ENCODE measurements at regions not wholly inside any gene's neighbourhood (a gene's known extent, or its start where the extent isn't known, plus 50 kb on each side); places are given as distances from the start of the nearest gene placed in this dataset.

DNA sequence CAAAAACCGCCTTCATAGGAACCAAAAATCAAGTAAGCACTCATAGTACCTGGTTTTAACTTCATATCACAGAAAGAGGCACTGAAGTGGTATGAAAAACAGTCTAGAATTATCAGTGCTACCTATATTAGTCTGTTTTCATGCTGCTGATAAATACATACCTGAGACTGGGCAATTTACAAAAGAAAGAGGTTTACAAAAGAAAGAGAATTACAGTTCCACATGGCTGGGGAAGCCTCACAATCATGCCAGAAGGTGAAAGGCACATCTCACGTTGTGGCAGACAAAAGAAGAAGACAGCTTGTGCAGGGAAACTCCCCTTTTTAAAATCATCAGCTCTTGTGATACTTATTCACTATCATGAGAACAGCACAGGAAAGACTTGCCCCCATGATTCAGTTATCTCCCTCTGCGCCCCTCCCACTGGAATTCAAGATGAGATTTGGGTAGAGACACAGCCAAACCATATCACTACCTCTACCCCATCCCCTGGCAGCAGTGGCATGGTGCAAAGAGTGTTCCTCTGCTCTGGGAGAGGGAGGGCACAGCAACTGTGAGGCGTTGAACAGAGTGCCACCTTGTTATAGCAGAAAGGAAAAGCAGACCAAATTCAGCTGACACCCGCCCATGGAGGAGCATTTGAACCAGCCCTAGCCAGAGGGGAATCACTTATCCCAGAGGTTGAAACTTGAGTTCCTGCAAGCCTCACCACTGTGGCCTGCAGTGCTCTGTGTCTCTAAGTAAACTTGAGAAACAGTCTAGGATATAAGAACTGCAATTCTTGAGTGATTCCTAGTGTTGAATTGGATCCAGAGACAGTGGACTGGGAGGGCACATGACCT is 61.9 kb upstream of the PTPRZ1 start:
- no peak for DNase-seq (ENCODE audit: extremely low spot score, unreplicated experiment)
- H3K27ac Mint-ChIP-seq = no peak overlapping the region
- TF ChIP-seq, protein P1, sequence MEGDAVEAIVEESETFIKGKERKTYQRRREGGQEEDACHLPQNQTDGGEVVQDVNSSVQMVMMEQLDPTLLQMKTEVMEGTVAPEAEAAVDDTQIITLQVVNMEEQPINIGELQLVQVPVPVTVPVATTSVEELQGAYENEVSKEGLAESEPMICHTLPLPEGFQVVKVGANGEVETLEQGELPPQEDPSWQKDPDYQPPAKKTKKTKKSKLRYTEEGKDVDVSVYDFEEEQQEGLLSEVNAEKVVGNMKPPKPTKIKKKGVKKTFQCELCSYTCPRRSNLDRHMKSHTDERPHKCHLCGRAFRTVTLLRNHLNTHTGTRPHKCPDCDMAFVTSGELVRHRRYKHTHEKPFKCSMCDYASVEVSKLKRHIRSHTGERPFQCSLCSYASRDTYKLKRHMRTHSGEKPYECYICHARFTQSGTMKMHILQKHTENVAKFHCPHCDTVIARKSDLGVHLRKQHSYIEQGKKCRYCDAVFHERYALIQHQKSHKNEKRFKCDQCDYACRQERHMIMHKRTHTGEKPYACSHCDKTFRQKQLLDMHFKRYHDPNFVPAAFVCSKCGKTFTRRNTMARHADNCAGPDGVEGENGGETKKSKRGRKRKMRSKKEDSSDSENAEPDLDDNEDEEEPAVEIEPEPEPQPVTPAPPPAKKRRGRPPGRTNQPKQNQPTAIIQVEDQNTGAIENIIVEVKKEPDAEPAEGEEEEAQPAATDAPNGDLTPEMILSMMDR (conservative IDR thresholded peaks at IDR 0.05) = no peak
- H3K4me3 Mint-ChIP-seq = no peak overlapping the region
- peaks cover 10% of the 10 kb centered on the region for H3K9me3 Mint-ChIP-seq
- no peaks in the 10 kb centered on the region for H3K27me3 Mint-ChIP-seq
- H3K4me1 Mint-ChIP-seq (ENCODE audit: unreplicated experiment) = no peaks in the 10 kb centered on the region
- no peaks in the 10 kb centered on the region for H3K36me3 Mint-ChIP-seq

DNA sequence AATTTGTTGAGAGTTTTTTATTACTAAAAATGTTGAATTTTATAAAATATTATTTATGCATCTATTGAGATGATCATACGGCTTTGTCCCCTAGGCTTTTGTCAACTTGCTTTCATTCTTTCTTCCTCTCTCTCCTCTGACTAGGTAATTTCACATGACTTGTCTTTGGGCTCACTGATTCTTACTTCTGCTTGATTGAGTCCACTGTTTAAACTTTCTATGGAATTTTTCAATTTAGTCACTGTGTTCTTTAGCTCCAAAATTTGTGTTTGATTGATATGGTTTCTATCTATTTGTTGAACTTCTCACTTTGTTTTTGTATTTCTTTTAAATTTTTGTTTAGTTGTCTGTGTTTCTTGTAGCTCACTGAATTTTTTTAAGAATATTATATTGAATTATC is 65.9 kb upstream of the PTPRZ1 start:
- Mint-ChIP-seq H3K27me3 (no peaks in the 10 kb centered on the region), H3K4me3 (no peak overlapping the region), H3K4me1 (ENCODE audit: unreplicated experiment) (no peaks in the 10 kb centered on the region), H3K27ac (no peak overlapping the region), H3K36me3 (no peaks in the 10 kb centered on the region), H3K9me3 (peaks cover 10% of the 10 kb centered on the region)
- no peak for DNase-seq (ENCODE audit: extremely low spot score, unreplicated experiment)
- TF ChIP-seq, protein P1 (conservative IDR thresholded peaks at IDR 0.05) = no peak

DNA sequence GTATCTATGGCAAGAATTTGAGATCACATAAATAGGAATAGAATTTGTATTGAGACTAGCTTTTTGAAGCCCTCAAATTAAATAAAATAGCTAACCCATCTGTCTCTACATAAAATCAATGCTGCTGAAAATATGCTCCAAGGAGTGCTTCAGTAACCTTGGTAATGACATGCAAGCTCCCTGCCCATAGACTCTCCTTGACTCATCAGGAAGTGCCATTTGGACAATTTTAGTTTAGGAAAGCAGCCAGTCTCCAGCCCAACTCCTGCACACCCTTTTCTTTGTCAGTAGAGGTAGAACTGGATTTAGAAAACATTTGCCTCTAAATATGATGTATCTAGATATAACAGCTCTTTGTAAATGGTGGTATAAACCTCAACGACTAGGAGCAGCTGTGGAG is 69.9 kb upstream of the PTPRZ1 start:
- Mint-ChIP-seq H3K27ac (no peak overlapping the region), H3K27me3 (no peaks in the 10 kb centered on the region), H3K4me3 (no peak overlapping the region), H3K9me3 (peaks cover 10% of the 10 kb centered on the region), H3K4me1 (ENCODE audit: unreplicated experiment) (peaks cover 12% of the 10 kb centered on the region), H3K36me3 (no peaks in the 10 kb centered on the region)
- TF ChIP-seq, protein P1 (conservative IDR thresholded peaks at IDR 0.05) = no peak
- no peak for DNase-seq (ENCODE audit: extremely low spot score, unreplicated experiment)

DNA sequence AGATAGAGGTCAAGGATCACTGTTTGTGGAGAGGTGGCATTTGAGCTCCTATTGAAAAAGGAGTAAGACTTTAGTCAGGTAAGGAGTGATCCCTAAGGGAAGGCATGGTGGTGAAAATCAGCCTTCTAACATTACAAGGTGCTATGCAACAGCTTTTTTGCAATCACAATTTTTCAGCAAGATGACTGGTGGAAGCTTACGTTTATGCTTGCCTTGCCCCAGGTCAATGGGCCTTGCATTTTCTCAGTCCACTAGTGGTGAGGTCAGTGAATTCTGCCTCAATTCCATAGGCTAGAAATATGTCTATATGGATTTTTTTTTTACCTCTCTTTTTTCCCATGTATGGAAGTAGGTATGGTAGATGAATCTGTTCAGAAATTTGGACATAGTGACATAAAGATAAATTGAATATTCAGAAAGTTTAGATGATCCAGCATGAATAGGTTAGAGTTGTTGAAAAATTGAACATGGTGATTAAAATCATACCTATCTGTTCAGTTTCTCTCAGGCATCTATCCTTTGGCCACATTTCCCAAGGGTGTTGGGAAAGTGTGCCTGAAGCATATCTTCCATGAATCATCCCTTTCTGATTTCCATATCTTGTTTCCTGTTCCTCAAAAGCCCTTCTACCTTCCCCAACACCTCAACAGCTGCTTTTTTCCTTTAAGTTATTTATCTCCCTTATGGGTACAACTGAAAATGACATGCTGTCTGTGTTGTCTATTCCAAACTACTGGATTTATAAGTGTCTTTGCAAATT is 71.9 kb upstream of the PTPRZ1 start:
- Mint-ChIP-seq H3K27me3 (no peaks in the 10 kb centered on the region), H3K27ac (no peak overlapping the region), H3K4me3 (no peak overlapping the region), H3K4me1 (ENCODE audit: unreplicated experiment) (peaks cover 20% of the 10 kb centered on the region), H3K9me3 (no peaks in the 10 kb centered on the region), H3K36me3 (no peaks in the 10 kb centered on the region)
- DNase-seq (ENCODE audit: extremely low spot score, unreplicated experiment) = no peak
- TF ChIP-seq, protein P1 (conservative IDR thresholded peaks at IDR 0.05) = no peak

DNA sequence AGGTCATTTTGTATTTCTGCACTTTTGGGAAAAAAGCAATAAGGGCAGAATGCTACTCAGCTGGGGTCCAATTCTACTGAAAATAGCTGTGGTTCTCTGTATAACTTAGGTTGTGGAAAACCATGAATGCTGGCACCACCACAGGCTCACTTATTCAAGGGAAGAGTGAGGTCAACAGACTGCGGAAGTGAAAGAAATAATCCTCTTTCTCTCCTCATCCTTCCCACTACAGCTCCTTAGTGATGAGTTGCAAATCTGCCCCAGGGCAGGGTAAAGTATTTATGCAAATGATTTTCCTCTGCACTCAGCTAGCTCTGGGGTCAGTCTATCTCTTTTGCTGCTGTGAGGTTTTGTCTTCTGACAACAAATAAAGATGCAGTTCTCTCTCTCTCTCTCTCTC is 74.1 kb upstream of the PTPRZ1 start:
- no peak for DNase-seq (ENCODE audit: extremely low spot score, unreplicated experiment)
- Mint-ChIP-seq H3K36me3 (no peaks in the 10 kb centered on the region), H3K9me3 (no peaks in the 10 kb centered on the region), H3K27me3 (no peaks in the 10 kb centered on the region), H3K4me3 (peak overlapping the region; percentile 3), H3K4me1 (ENCODE audit: unreplicated experiment) (peaks cover 20% of the 10 kb centered on the region), H3K27ac (no peak overlapping the region)
- TF ChIP-seq, protein P1 (conservative IDR thresholded peaks at IDR 0.05) = no peak

Data from type B pancreatic cell (in vitro differentiated cells).